ENCODE measurements at regions not wholly inside any gene's neighbourhood (a gene's known extent, or its start where the extent isn't known, plus 50 kb on each side); places are given as distances from the start of the nearest gene placed in this dataset.

- in situ Hi-C loops (cut with HindIII; ENCODE audit: low sequenced_read_pairs): no loop called here
Observed at GRCh38 chr15:70477750-70478250, 285.6 kb downstream of the UACA start.

GRCh38 chr15:70476441-70476840 is 286.9 kb downstream of the UACA start:
- in situ Hi-C loops (cut with HindIII; ENCODE audit: low sequenced_read_pairs): no loop called here

- in situ Hi-C loops (cut with HindIII; ENCODE audit: low sequenced_read_pairs): no loop called here
Observed at GRCh38 chr15:70475921-70476320, 287.4 kb downstream of the UACA start.

- in situ Hi-C loops (cut with HindIII; ENCODE audit: low sequenced_read_pairs): no loop called here
Observed at GRCh38 chr15:70475407-70475781, 288.0 kb downstream of the UACA start.

- in situ Hi-C loops (cut with HindIII; ENCODE audit: low sequenced_read_pairs): no loop called here
Observed at GRCh38 chr15:70474471-70475406, 288.6 kb downstream of the UACA start.

GRCh38 chr15:70473581-70474370 is 289.6 kb downstream of the UACA start:
- in situ Hi-C loops (cut with HindIII; ENCODE audit: low sequenced_read_pairs): no loop called here

- in situ Hi-C loops (cut with HindIII; ENCODE audit: low sequenced_read_pairs): no loop called here
Observed at GRCh38 chr15:70471517-70471916, 291.8 kb downstream of the UACA start.

- in situ Hi-C loops (cut with HindIII; ENCODE audit: low sequenced_read_pairs): no loop called here
Observed at GRCh38 chr15:70470556-70471191, 292.7 kb downstream of the UACA start.

GRCh38 chr15:70469651-70470555 is 293.5 kb downstream of the UACA start:
- in situ Hi-C loops (cut with HindIII; ENCODE audit: low sequenced_read_pairs): no loop called here

- in situ Hi-C loops (cut with HindIII; ENCODE audit: low sequenced_read_pairs): no loop called here
Observed at GRCh38 chr15:70469182-70469581, 294.2 kb downstream of the UACA start.

GRCh38 chr15:70466895-70467529 is 296.3 kb downstream of the UACA start:
- in situ Hi-C loops (cut with HindIII; ENCODE audit: low sequenced_read_pairs): no loop called here

GRCh38 chr15:70466305-70466704 is 297.1 kb downstream of the UACA start:
- in situ Hi-C loops (cut with HindIII; ENCODE audit: low sequenced_read_pairs): no loop called here

- in situ Hi-C loops (cut with HindIII; ENCODE audit: low sequenced_read_pairs): no loop called here
Observed at GRCh38 chr15:70465812-70466211, 297.5 kb downstream of the UACA start.

GRCh38 chr15:70463453-70463834 is 299.9 kb downstream of the UACA start:
- in situ Hi-C loops (cut with HindIII; ENCODE audit: low sequenced_read_pairs): no loop called here

- in situ Hi-C loops (cut with HindIII; ENCODE audit: low sequenced_read_pairs): no loop called here
Observed at GRCh38 chr15:70461992-70462391, 301.4 kb downstream of the UACA start.

GRCh38 chr15:70461017-70461416 is 302.3 kb downstream of the UACA start:
- in situ Hi-C loops (cut with HindIII; ENCODE audit: low sequenced_read_pairs): no loop called here

GRCh38 chr15:70459312-70459711 is 304.0 kb downstream of the UACA start:
- in situ Hi-C loops (cut with HindIII; ENCODE audit: low sequenced_read_pairs): no loop called here

GRCh38 chr15:70453766-70454165 is 309.6 kb downstream of the UACA start:
- in situ Hi-C loops (cut with HindIII; ENCODE audit: low sequenced_read_pairs): no loop called here

GRCh38 chr15:70453238-70453637 is 310.1 kb downstream of the UACA start:
- in situ Hi-C loops (cut with HindIII; ENCODE audit: low sequenced_read_pairs): no loop called here

Measured in endothelial cell of hepatic sinusoid (primary cell).